ENCODE measurements at regions not wholly inside any gene's neighbourhood (a gene's known extent, or its start where the extent isn't known, plus 50 kb on each side); places are given as distances from the start of the nearest gene placed in this dataset.

DNA sequence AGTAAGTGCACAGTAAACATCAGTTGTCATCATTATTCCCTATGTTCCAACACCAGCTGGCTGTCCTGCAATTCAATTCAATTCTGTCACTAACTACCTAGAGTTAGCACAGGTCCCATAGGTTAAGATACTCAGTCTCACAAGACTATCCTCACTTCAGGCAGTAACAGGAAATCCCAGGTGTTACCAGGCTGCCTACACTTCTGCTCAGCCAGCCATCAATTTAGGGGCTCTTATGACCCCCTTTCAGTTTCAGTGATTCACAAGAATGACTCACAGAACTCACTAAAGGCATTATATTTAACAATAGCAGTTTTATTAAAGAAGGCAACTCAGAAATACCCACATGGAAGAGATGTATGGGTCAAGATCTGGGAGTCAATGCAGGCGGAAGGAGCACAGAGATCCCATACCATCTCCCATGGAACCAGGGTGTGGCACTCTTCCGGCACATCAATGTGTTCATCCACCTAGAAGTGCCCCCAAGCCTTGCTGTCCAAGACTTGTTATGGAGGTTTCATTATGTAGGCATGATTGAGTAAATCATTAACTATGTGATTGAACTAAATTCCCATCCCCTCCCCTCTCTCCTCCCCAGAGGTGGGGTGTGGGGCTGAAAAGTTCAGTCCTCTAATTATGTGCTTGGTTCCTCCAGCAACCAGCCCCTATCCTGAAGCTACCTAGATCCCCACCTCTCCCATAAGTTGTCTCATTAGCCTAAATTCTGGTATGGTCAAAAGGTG, 120.8 kb upstream of the WSCD2 start:
- H3K4me3 ChIP-seq (ENCODE audit: low read length), result no peak overlapping the region
- DNase-seq (ENCODE audit: low read depth), result no peak
- no peak for TF ChIP-seq CTCF (conservative IDR thresholded peaks at IDR 0.05; ENCODE audit: low read depth, low read length)

GRCh38 chr12:108009442-108010070, 119.5 kb upstream of the WSCD2 start:
- no peak for DNase-seq (ENCODE audit: low read depth)

DNA sequence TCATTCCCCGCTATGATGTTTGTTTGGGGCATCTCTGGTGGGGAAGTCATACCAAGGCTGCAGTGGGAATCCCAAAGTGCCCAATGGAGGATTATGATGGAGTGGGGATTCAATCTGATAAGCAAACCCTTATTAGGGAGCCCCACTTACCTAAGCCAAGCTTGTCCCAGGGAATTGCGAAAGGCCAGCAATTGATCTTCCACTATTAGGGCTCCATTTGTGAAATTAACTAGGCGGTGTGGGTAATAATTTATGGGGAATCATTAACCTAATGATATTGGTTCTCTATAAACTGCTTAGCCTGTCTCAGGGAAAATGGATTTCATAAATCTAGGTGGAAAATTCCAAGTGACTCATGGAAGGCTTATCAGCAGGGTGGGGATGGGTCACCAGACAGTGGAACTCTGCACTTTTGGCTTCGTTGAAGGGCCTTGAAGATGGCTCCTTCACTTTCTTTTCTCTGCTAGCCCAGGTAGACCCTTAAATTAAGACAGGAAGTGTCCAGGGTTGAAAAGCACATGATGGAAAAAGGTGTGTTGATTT, 113.0 kb upstream of the WSCD2 start:
- no peak overlapping the region for H3K4me3 ChIP-seq (ENCODE audit: low read length)
- TF ChIP-seq CTCF (conservative IDR thresholded peaks at IDR 0.05; ENCODE audit: low read depth, low read length), result no peak
- no peak for DNase-seq (ENCODE audit: low read depth)

More at GRCh38 chr12:108009442-108010070, 119.5 kb upstream of the WSCD2 start:
- TF ChIP-seq CTCF (conservative IDR thresholded peaks at IDR 0.05; ENCODE audit: low read depth, low read length), result no peak
- H3K4me3 ChIP-seq (ENCODE audit: low read length), result no peak overlapping the region

DNA sequence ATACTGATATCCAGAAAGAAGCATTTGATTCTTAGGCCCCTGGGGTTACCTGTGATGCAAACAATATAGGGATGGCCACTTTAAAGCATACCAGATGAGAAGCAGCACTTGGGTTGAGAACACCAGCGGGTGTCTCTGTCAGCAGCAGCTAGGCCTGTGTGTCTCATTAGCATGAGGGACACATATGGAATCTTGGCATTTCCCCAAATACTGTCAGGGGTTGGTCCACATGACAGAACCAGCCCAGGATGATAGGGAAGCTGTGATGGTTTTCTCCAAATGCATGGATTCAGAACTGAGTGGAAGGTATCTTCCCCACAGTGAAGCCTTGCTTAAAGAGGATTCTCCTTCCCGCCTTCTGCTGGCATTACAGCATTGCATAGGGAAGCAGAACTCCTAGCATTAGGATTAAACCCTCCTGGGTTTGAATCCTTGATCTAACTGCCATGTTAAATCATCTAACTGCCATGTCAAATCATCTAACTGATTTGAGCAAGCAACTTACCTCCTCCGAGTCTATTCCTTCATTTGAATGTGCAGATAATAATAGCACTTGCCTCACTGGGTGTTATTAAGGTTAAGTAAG, 111.5 kb upstream of the WSCD2 start:
- no peak overlapping the region for H3K4me3 ChIP-seq (ENCODE audit: low read length)
- no peak for TF ChIP-seq CTCF (conservative IDR thresholded peaks at IDR 0.05; ENCODE audit: low read depth, low read length)
- no peak for DNase-seq (ENCODE audit: low read depth)

- no peak for TF ChIP-seq CTCF (conservative IDR thresholded peaks at IDR 0.05; ENCODE audit: low read depth, low read length)
- DNase-seq (ENCODE audit: low read depth), result no peak
- H3K4me3 ChIP-seq (ENCODE audit: low read length), result no peak overlapping the region
These were observed 109.2 kb upstream of the WSCD2 start for GRCh38 chr12:108019862-108020261.

DNA sequence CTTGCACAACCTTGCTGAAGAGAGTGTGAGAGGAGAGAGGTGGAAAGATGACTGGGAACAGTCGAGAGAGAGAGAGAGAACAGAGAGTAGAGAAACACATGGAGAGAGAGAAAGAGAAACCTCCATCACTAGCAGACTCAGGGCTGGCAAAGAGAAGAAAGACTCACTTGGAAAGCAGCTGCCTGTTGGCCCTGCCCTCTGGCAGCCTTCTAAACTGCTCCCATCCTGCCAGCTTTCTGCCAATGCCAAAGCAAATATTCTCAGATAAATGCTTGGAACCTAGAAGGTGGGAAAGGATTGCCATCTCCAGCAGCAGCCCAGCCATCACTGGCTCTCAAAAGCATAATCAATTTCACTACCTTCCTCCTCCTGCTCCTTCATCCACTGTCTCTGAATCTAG, 107.9 kb upstream of the WSCD2 start:
- H3K4me3 ChIP-seq (ENCODE audit: low read length), result no peak overlapping the region
- no peak for DNase-seq (ENCODE audit: low read depth)
- TF ChIP-seq CTCF (conservative IDR thresholded peaks at IDR 0.05; ENCODE audit: low read depth, low read length), result no peak
